ENCODE measurements at regions not wholly inside any gene's neighbourhood (a gene's known extent, or its start where the extent isn't known, plus 50 kb on each side); places are given as distances from the start of the nearest gene placed in this dataset.

- TF ChIP-seq CTCF (IDR thresholded peaks at IDR 0.05) (no peak), POLR2A (IDR thresholded peaks at IDR 0.05) (no peak)
Measured at GRCh38 chr3:94314218-94314883, 251.5 kb downstream of the NSUN3 start.

Data from body of pancreas (tissue), 4 donors.